HG03025 (cell line): ENCODE measurements at regions not wholly inside any gene's neighbourhood (a gene's known extent, or its start where the extent isn't known, plus 50 kb on each side); places are given as distances from the start of the nearest gene placed in this dataset.
"Not testable (repeated sequence)": the region's sequence is repeated elsewhere in the genome, so short reads cannot be mapped to it uniquely, and the experiment has no call there.

Source experiments
- ATAC-seq: cut with Tn5 transposase; IDR thresholded peaks from one replicate; pipeline ENCODE4 v1.9.1; 2021; ENCODE audit warnings: mild to moderate bottlenecking, moderate library complexity; ENCODE audit not compliant: unreplicated experiment, low FRiP score

GRCh38 chr10:22825841-22826240, 102.0 kb upstream of the ARMC3 start:
- ATAC-seq, result no peak

DNA sequence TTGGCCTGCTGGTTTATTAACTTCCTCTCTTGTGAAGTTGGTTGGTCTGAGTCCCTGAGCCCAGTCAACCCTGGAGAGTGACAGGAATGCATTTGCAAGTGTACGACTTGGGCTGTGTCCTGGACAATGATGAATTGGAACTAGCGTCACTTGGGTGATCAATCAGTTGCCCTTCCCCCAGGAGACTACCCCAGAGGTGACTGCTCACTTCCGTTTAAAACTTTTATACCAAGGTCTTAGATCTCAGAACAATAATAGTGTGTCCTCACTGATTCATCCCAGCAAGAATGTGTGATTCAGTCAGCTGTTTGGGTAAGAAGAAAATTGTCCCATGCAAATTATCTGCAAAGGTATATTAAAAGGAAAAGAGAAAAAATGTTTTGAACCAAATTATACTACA, 102.9 kb upstream of the ARMC3 start:
- ATAC-seq, result no peak

DNA sequence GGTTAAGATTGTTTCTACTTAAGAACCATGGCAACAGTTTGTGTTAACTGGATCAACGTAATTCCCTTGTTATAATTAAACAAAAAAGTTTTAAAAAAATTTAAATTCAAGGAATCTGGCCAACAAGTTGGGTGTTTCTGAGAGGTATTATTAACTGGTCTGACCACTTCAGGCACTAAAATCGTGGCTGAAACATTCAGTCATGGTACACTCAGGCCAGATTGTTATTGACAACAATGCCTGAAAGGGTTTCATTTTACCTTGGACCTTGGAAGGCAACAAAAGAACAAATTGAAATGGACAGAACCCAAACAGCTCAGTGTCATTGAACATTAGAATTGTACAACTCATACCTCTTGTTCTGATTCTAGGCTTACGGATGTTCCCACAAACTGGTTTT, 103.3 kb upstream of the ARMC3 start:
- no peak for ATAC-seq

DNA sequence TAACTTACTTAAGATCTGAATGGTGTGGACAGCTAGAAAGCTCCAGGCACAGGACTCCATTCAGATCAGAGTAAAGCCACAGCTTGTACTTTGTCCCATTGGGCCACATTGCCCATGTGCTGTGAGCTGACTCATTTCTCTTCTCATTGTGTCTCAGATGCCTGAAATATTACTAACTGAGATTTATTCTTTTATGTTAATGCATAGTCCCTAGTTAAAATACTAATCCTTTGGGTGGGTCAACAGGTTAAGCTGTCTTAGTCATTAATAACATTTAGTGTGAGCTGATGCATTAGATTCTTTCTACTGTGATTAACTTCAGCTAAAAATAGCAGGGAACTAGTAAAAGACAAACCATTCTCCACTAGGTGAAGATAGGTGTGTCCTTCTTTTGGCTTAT, 104.7 kb upstream of the ARMC3 start:
- no peak for ATAC-seq

DNA sequence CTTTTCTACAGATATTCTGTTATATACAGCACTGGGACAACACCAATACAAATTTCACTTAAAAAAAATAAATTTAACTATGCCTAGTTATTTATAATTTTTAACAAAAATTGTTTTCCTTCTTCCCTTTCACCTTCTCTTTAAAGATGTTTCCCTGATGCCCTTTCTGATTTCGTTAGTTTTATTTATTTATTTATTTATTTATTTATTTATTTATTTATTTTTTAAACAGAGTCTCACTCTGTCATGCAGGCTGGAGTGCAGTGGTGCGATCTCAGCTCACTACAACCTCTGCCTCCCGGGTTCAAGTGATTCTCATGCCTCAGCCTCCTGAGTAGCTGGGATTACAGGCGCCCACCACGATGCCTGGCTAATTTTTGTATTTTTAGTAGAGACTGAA, 105.9 kb upstream of the ARMC3 start:
- ATAC-seq, result not testable (repeated sequence)

GRCh38 chr10:22821501-22821900, 106.4 kb upstream of the ARMC3 start:
- no peak for ATAC-seq

- ATAC-seq, result no peak
Observed at GRCh38 chr10:22816298-22816653, 101.9 kb upstream of the PIP4K2A start.

DNA sequence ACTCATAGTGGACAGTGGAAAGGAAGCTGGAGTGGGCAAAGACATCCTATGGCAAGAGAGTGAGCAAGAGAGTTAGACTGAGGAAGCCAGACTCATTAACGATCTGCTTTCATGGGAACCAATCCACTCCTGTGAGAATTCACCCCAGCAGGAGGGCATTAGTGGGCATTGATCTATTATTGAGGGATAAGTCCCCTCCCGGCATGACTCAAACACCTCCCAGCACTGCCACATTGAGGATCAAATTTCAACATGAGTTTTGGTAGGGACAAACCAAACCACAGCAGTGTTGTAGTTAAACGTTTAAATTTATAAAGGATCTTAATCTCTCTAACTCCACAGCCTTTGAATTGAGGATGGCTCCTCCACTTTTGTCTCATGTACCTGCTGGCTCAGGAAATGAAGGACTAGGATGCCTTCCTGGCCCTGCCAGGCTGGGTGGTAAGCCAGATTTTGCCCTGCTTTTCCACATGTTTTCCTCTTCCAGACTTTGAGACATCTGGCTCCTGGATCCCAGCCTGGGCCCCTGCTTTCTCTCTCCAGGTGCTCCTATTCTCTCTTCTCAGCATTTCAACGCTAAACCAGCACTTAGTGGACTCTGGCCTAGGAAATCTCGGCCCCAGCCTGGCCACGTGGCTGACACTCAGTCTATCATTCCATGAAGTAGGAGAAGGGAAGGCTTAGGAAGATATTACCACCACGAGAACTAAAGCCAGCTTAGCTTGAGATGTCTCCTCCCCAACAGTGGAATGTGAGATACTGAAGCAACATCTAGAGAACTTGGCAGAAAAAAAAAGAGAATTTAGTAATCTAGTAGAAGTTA, 96.5 kb upstream of the PIP4K2A start:
- ATAC-seq, result no peak

DNA sequence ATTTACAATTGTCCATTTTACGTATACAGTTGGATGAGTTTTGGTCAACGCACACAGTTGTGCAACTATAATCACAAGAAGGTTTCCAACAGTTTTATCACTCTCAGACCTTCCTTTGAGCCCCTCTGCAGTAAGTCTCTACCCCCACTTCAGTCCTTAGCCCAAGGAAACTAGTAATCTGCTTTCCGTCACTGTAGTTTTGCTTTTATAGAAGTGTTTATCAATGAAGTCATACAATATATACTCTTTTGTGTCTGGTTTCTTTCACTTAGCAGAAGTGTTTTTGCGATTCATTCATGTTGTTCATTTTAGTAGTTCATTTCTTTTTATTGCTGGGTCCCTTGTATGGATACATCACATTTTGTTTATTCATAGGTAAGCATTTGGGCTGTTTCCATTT, 92.9 kb upstream of the PIP4K2A start:
- no peak for ATAC-seq

- ATAC-seq, result no peak
Observed at GRCh38 chr10:22805304-22805703, 90.9 kb upstream of the PIP4K2A start.

GRCh38 chr10:22803261-22803885, 89.0 kb upstream of the PIP4K2A start:
- ATAC-seq, result no peak

- no peak for ATAC-seq
Observed at GRCh38 chr10:22801785-22802184, 87.4 kb upstream of the PIP4K2A start.

GRCh38 chr10:22797796-22798195, 83.4 kb upstream of the PIP4K2A start:
- ATAC-seq, result not testable (repeated sequence)

- no peak for ATAC-seq
Observed at GRCh38 chr10:22795546-22795945, 81.2 kb upstream of the PIP4K2A start.

DNA sequence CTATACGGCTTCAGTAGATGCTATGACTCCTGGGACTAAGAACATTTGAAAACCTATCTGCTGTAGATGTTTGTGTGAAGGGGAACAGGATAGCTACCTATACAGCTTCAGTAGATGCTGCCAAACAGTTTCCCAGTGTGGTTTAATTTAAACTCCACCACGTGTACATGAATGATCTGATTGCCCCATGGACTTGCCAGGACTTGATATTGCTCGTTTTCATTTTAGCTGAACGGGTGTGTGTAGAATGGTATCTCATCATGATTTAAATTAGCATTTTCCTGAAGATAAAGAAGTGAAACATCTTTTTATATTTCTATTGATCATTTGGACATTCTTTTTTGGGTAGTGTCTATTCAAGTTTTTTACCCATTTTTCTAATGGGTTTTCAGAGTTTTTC, 77.8 kb upstream of the PIP4K2A start:
- no peak for ATAC-seq

DNA sequence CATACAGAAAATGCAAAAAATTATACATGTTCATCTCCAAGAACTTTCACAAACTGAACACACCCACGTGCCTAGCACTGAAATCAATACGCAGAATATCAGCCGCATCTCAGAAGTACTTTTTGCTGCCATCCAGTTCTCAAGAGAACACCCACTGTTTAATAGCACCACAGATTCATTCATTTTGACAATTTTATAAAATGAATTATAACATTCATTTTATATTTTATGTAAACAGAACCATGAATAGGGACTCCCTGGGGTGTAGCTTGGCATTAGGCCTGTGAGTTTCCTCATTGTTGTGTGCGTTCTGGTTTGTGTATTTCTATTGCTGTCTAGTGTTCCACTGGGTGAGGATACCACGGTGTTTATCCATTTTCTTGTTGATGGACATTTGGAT, 77.3 kb upstream of the PIP4K2A start:
- ATAC-seq, result no peak

DNA sequence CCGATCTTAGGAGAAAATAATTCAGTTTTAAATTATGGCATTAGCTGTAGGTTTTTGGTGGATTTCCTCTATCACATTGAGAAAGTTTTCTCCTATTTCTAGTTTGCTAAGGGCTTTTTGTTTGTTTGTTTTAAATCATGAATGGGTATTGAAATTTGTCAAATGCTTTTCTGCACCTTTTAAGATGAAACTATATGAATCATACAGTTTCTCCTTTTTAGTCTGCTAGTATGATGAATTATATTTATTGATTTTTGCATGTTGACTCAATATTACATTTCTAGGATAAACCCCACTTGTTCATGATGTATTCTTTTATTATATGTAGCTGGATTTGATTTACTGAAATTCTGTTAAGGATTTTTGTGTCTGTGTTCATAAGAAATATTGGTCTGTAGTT, 70.3 kb upstream of the PIP4K2A start:
- ATAC-seq, result no peak

DNA sequence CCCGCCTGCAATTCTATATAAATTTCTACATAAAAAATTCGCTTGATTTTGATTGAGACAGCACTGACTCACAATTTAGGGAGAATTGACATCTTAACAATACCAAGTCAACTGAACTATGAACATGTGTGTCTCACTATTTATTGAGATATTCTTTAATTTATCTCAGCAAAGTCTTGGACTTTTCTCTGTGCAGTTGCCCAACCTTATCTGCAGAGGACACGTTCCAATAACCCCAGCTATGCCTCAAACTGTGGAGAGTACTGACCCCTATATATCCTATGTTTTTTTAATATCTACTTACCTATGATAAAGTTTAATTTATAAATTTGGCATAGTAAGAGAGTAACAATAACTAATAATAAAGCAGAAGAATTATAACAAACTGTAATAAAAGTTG, 69.4 kb upstream of the PIP4K2A start:
- no peak for ATAC-seq

DNA sequence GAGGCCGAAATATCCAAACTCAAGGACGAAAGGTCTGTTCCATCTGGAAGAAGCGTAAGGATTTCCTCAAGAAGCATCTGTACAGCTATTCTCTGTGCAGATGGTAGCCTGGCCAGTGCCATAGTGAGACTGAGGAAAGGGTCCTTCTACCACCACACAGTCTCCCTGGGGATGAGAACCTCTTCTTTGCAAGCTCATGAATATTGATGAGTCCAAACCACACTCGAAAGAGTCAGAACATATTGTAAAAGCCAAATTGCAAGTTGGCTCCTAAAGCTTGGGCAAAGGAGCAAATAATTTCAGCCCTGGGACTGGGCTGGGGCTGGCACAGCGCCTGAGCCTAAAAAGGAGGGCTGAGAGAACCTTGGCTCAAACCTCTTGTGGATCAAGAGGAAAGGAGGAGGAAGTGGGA, 66.1 kb upstream of the PIP4K2A start:
- no peak for ATAC-seq

DNA sequence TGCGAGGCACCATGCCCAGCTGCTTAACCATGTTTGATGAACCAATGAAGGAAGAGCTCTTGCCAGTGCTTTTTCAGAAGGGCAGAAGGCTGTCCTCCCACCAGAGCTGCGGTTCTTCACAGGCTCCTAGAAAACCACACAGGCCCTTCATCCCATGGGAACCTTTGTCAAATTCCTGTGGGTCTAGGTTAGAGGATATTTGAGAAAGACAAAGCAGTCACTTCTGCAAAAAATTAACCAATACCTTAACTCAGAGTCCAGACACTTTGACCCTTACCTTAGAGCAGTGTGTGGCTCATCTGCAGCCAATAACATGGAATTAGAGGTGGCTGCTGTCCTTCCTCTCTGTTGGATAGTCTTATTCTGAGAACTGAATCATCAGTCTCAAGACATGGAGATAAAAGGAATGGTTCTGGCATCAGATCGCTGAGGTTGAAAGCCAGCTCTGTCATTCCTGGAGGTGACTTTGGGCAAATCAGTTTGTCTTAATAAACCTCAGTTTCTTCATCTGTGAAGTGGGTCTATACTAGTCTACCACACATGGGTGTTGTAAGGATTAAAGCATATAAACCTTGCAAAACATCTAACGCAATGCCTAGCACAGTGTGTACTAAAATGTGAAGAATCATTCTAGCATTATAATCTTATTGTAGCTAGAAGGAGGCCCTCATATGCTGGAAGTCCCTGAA, 65.1 kb upstream of the PIP4K2A start:
- no peak for ATAC-seq

- ATAC-seq, result no peak
Observed at GRCh38 chr10:22774102-22774501, 59.7 kb upstream of the PIP4K2A start.

GRCh38 chr10:22771631-22772030, 57.3 kb upstream of the PIP4K2A start:
- not testable (repeated sequence) for ATAC-seq
